HepG2 (cell line): ENCODE measurements at regions not wholly inside any gene's neighbourhood (a gene's known extent, or its start where the extent isn't known, plus 50 kb on each side); places are given as distances from the start of the nearest gene placed in this dataset.

Source experiments
- ARNTL ChIP-seq: sonication (generic); formaldehyde crosslinking; IDR thresholded peaks from 2 replicates; pipeline ENCODE4 v1.4.0; 2020; ENCODE audit warnings: mild to moderate bottlenecking, missing genetic modification reagents
- IKZF5 ChIP-seq: IDR thresholded peaks from 2 replicates; pipeline ENCODE4 v1.6.1; 2018; ENCODE audit warnings: missing genetic modification reagents, mild to moderate bottlenecking, missing compliant biosample characterization
- IRF2 ChIP-seq: IDR thresholded peaks from 2 replicates; pipeline ENCODE4 v1.6.1; 2018; ENCODE audit warnings: missing genetic modification reagents, missing compliant biosample characterization
- KAT8 ChIP-seq: IDR thresholded peaks from 2 replicates; pipeline ENCODE4 v1.6.1; 2016; ENCODE audit warnings: missing genetic modification reagents, missing compliant biosample characterization
- LBX2 ChIP-seq: sonication (generic); formaldehyde crosslinking; IDR thresholded peaks from 2 replicates; pipeline ENCODE4 v1.5.0; 2020; ENCODE audit warnings: missing genetic modification reagents, mild to moderate bottlenecking, borderline replicate concordance
- LCORL ChIP-seq, 2 experiments: fragments of 450-650 bp in 1 of 2; sonication (generic) in 1 of 2; formaldehyde crosslinking in 1 of 2; IDR thresholded peaks; 2 replicates each; pipeline versions ENCODE4 v1.5.0 to v1.6.1; 2017 to 2020; ENCODE audit warnings: antibody characterized with exemption in 1 of 2, missing genetic modification reagents in 1 of 2
- MAZ ChIP-seq, 2 experiments: sonication (generic) in 1 of 2; formaldehyde crosslinking in 1 of 2; IDR thresholded peaks; 2 replicates each; pipeline versions ENCODE4 v1.5.0 to v1.6.1; 2012 to 2020; ENCODE audit warnings: low read depth in 2 of 2, mild to moderate bottlenecking in 2 of 2, borderline replicate concordance in 1 of 2, improper control_type of control experiment in 1 of 2, low read length in 1 of 2, missing genetic modification reagents in 1 of 2, moderate library complexity in 1 of 2
- NONO ChIP-seq, 2 experiments: fragments of 450-650 bp in 1 of 2; sonication (generic) in 1 of 2; formaldehyde crosslinking in 1 of 2; IDR thresholded peaks in 1 of 2; conservative IDR thresholded peaks in 1 of 2; 2 replicates each; pipeline versions ENCODE4 v1.6.1 to v1.8.0; 2017 to 2022; ENCODE audit warnings: mild to moderate bottlenecking in 1 of 2, missing genetic modification reagents in 1 of 2, moderate library complexity in 1 of 2
- NR2F6 ChIP-seq, 2 experiments: IDR thresholded peaks; 2 replicates each; pipeline ENCODE4 v1.6.1; 2016; ENCODE audit warnings: antibody characterized with exemption in 1 of 2, mild to moderate bottlenecking in 1 of 2
- TEAD2 ChIP-seq: sonication (generic); formaldehyde crosslinking; IDR thresholded peaks from 2 replicates; pipeline ENCODE4 v1.9.0; 2021; ENCODE audit warnings: missing genetic modification reagents
- ZBTB42 ChIP-seq: sonication (generic); formaldehyde crosslinking; IDR thresholded peaks from 2 replicates; pipeline ENCODE4 v1.5.0; 2020; ENCODE audit warnings: mild to moderate bottlenecking, missing genetic modification reagents
- ZNF264 ChIP-seq: sonication (generic); formaldehyde crosslinking; IDR thresholded peaks from 2 replicates; pipeline ENCODE4 v1.4.0; 2020; ENCODE audit warnings: missing genetic modification reagents
- ZNF34 ChIP-seq: sonication (generic); formaldehyde crosslinking; IDR thresholded peaks from 2 replicates; pipeline ENCODE4 v1.4.0; 2020; ENCODE audit warnings: mild to moderate bottlenecking, missing genetic modification reagents, borderline replicate concordance
- ZNF749 ChIP-seq: sonication (generic); formaldehyde crosslinking; IDR thresholded peaks from 2 replicates; pipeline ENCODE4 v1.8.0; 2022; ENCODE audit warnings: mild to moderate bottlenecking, missing genetic modification reagents, moderate library complexity, borderline replicate concordance
- ZNF816 ChIP-seq: sonication (generic); formaldehyde crosslinking; IDR thresholded peaks from 2 replicates; pipeline ENCODE4 v1.8.0; 2022; ENCODE audit warnings: missing genetic modification reagents, mild to moderate bottlenecking, borderline replicate concordance
- ZNF839 ChIP-seq: sonication (generic); formaldehyde crosslinking; IDR thresholded peaks from 2 replicates; pipeline ENCODE4 v1.4.0; 2020; ENCODE audit warnings: missing genetic modification reagents, mild to moderate bottlenecking, borderline replicate concordance
- TF ChIP-seq, protein P1 (sequence below): sonication (generic); formaldehyde crosslinking; IDR thresholded peaks from 2 replicates; pipeline ENCODE4 v1.4.0; 2020; ENCODE audit warnings: mild to moderate bottlenecking, missing genetic modification reagents
- TF ChIP-seq, protein P2 (sequence below): IDR thresholded peaks from 2 replicates; pipeline ENCODE4 v1.6.1; 2016; ENCODE audit warnings: low read depth, control low read depth

DNA sequence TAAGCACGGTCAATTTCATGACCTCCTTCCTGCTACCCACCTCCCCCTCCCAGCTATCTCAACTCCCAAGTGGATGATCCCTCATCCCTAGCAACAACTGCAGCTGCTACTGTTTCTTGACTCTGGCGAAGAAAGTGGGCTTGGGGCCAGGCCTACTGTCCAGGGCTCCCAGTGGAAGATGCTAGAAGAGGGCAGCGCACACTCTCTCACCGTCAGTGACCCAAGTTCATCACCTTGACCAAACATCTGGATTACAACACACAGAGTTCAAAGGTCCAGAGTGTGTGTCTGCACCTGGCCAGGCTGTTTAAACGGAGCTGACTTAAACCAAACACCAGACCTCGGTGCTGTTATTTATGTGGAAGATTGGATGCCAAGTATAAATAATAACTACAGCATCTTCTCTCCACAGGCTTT, 385.6 kb downstream of the SHQ1 start (continued):
- TF ChIP-seq, protein P1, sequence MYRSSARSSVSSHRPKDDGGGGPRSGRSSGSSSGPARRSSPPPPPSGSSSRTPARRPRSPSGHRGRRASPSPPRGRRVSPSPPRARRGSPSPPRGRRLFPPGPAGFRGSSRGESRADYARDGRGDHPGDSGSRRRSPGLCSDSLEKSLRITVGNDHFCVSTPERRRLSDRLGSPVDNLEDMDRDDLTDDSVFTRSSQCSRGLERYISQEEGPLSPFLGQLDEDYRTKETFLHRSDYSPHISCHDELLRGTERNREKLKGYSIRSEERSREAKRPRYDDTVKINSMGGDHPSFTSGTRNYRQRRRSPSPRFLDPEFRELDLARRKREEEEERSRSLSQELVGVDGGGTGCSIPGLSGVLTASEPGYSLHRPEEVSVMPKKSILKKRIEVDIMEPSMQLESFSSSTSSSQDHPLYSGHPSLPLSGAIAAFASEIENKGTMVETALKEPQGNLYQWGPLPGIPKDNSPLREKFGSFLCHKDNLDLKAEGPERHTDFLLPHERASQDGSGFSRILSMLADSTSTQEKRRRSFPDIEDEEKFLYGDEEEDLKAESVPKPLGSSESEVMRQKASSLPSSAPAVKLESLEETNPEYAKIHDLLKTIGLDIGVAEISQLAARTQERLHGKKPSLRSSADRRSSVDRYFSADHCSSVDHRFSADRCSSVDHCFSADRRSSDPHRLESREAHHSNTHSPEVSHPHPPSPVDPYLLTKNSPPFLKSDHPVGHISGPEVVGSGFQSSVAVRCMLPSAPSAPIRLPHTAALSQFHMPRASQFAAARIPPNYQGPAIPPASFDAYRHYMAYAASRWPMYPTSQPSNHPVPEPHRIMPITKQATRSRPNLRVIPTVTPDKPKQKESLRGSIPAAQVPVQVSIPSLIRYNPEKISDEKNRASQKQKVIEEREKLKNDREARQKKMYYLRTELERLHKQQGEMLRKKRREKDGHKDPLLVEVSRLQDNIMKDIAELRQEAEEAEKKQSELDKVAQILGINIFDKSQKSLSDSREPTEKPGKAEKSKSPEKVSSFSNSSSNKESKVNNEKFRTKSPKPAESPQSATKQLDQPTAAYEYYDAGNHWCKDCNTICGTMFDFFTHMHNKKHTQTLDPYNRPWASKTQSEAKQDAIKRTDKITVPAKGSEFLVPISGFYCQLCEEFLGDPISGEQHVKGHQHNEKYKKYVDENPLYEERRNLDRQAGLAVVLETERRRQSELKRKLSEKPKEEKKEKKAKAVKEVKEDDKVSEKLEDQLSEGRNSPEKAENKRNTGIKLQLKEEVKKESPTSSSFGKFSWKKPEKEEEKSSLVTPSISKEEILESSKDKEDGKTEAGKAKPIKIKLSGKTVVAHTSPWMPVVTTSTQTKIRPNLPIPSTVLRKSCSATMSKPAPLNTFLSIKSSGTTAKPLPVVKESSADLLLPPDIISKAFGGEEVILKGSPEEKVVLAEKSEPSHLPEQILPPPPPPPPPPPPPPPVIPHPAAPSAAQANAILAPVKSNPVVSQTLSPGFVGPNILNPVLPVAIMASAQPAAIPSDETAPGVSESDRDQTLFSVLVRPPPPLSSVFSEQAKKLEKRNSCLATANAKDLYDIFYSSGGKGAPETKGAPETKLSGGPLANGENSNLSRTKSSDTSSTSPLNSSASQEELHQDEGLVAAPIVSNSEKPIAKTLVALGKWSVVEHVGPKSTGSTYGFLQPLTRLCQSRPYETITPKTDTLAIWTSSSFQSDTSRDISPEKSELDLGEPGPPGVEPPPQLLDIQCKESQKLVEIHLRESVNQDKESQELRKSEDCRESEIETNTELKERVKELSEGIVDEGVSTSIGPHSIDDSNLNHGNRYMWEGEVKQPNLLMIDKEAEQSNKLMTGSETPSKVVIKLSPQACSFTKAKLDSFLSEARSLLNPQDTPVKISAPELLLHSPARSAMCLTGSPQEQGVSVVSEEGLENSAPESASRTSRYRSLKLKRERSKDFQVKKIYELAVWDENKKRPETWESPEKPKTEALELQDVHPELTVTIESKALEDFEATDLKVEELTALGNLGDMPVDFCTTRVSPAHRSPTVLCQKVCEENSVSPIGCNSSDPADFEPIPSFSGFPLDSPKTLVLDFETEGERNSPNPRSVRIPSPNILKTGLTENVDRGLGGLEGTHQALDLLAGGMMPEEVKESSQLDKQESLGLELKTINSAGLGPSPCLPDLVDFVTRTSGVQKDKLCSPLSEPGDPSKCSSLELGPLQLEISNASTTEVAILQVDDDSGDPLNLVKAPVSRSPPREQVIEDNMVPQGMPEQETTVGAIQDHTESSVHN, result no peak
- TF ChIP-seq ZNF264 (CRISPR knock-in tag) (peak; percentile 89), IKZF5 (CRISPR knock-in tag) (peak; percentile 65; the same call in 1 of the 2 replicates), LBX2 (CRISPR knock-in tag) (no peak), ARNTL (0 out of 2 replicates have a peak, but pooled peaks have one; percentile 36), ZNF816 (CRISPR knock-in tag) (peak; percentile 56; the same call in 1 of the 2 replicates), ZNF749 (CRISPR knock-in tag) (no peak), NONO (IDR thresholded peaks at IDR 0.05) (no peak), NONO (CRISPR knock-in tag; conservative IDR thresholded peaks at IDR 0.05) (peak; percentile 62; the same call in 1 of the 2 replicates), MAZ (IDR thresholded peaks at IDR 0.05; ENCODE audit: borderline replicate concordance, low read depth, low read length) (no peak), MAZ (CRISPR knock-in tag; IDR thresholded peaks at IDR 0.05; ENCODE audit: low read depth) (no peak), ZNF839 (CRISPR knock-in tag) (no peak), ZBTB42 (CRISPR knock-in tag) (peak; percentile 100), KAT8 (CRISPR knock-in tag) (peak; percentile 68), ZNF34 (no peak), LCORL (IDR thresholded peaks at IDR 0.05) (no peak), LCORL (CRISPR knock-in tag; IDR thresholded peaks at IDR 0.05) (peak; percentile 84; the same call in 1 of the 2 replicates), TEAD2 (CRISPR knock-in tag) (no peak), NR2F6 (IDR thresholded peaks at IDR 0.05) (peak; percentile 91), NR2F6 (CRISPR knock-in tag; IDR thresholded peaks at IDR 0.05) (peak; percentile 97), IRF2 (peak; percentile 69)
- TF ChIP-seq, protein P2, sequence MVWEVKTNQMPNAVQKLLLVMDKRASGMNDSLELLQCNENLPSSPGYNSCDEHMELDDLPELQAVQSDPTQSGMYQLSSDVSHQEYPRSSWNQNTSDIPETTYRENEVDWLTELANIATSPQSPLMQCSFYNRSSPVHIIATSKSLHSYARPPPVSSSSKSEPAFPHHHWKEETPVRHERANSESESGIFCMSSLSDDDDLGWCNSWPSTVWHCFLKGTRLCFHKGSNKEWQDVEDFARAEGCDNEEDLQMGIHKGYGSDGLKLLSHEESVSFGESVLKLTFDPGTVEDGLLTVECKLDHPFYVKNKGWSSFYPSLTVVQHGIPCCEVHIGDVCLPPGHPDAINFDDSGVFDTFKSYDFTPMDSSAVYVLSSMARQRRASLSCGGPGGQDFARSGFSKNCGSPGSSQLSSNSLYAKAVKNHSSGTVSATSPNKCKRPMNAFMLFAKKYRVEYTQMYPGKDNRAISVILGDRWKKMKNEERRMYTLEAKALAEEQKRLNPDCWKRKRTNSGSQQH (CRISPR knock-in tag), result no peak
